GM21825 (cell line): ENCODE measurements at regions not wholly inside any gene's neighbourhood (a gene's known extent, or its start where the extent isn't known, plus 50 kb on each side); places are given as distances from the start of the nearest gene placed in this dataset.

Experiments
- ATAC-seq: cut with Tn5 transposase; IDR thresholded peaks from one replicate; pipeline ENCODE4 v1.9.1; 2021; ENCODE audit warnings: mild to moderate bottlenecking, moderate library complexity; ENCODE audit not compliant: unreplicated experiment

DNA sequence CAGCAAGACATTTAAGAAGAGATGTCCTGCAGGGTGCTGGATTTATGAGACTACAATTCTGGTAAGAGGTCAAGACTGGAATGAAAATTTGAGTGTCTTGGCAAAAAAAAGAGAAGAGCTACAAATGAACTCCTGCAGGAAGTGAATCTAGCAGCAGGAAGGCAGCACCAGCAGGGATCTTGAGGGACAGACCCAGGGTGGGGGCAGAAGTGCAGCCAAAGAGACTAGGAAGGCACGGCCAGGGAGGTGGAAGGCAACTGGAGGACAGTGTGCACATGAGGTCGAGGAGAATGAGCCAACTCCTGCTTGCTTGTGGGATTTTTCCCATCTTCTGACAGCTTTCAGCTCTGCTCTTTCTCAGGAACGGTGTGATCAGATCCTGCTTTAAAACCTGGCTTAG lies 263.2 kb downstream of the BUD13 start:
- ATAC-seq: no peak

DNA sequence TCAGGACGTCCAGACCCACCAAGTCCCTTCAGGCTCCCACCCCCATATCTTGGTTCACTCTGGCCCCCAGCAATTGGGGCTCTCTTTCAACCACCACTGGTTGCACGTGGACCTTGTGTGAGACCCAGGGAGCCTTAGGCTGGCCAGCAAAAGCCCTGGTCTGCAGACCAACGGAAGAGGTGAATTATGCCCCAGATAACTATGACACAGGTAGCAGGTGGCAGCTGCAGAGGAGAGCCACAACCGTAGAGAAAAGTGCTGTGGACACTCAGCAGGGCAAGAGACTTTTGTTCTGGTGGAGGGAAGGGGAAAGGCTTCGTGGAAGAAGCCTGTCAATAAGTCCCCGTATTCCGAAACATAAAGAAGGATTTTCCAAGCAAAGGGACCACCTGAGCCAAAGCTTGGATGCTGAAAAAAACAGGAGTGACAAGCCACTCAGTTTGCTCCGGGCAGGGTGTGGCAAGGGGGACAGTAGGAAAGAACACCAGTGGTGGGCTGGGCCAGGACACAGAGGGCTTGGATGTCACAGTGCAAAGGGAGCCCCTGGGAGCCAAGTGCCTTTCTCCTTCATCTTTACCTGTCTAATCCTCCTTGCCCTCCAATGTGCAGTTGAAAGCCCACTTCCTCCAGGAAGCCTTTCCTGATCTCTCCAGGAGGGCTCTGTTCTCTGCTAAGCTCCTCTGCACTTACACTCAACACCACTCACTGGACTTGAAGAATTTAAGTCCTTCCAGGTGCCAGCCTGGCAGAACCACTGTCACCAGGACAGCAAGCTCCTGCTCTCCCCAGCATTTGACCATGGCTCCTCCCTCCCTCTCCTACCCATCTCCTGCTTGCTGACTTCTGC lies 264.7 kb downstream of the BUD13 start:
- no peak for ATAC-seq

DNA sequence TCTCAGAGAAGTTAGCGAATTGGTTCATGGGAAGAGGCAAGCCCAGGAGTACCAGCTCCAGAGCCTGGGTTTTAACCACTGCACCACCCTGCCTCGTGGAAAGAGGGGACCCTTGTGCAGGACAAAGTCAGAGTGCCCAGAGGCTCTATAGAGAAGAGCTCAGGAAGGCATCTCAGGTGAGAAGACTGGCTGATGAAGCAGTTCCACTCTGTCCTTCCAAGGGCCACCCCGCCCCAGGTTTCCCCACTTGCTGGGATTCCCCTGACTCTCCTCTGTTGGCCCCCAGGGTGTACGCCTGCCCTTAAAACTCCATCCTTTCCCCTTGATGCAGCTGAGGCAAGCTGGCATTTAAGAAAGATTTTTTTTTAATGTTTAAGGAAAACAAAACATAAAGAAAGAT lies 265.8 kb downstream of the BUD13 start:
- no peak for ATAC-seq

DNA sequence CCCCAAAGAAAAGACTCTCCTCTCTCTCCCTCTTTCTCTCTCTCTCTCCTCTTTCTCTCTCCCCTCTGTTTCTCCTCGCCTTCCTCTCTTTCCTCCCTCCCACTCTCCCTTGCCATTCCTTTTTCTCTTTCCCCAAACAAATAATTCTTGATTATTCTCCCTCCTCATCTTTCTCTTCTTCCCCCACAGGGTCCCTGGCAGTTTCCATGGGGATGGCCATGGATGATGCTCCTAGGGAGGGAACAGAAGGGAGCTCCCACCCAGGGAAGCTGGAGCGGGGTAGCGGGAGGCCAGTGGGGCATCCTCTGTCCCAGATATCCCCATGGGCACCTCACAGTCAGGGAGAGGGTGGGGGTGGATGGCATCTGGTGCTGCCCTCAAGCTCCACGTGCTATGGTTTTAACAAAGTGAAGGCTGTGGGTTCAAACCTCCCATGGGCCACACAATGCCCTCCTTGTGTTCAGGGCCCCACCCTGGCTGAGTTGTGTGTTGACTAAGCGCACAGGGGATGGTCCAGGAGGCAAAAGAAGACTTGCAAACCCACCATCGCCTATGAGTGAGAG lies 266.4 kb downstream of the BUD13 start:
- no peak for ATAC-seq

DNA sequence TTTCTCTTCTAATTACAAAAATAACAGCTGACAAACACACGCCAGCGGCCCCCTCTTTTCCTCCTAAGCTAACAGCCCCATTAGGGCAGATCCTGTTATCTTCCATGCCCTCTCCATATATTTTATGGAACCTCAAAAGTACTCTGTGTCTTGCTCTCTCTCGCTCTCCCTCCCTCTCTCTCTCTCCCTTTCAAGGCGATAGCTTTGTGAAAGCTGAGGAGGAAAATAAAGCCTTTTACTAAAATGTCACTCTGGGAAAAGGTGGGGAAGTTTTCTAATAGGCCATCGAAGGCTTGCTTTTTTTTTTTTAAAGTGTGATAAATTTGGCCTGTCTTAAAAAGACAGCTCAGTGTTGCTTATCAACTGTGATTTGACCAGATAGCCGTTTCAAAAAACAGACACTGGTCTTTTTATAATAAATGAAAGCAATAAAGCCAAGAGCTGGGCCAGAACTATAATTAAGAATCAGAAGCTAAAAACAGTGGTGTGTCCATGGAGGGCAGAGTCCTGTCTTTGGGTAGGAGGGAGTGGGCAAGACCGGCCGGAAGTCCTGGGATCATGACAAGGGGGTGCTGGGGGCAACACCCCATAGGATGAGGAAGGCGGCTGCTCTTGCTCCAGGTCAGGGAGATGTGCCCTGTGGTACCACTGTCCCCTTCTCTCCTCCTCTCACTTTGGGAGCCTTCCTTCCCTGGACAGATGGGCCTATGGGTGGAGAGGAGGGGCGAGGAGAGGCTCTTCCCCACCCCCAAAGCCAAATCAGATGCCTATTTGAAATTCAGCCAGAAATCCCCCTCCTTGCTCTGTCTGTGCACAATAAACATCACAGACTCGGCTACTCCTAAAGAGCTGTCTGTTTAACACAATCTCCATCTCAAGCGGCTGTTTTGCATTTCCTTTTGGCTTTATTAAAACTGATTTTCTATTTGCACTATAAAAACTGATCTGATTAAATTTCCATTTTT lies 267.2 kb downstream of the BUD13 start:
- ATAC-seq: no peak

DNA sequence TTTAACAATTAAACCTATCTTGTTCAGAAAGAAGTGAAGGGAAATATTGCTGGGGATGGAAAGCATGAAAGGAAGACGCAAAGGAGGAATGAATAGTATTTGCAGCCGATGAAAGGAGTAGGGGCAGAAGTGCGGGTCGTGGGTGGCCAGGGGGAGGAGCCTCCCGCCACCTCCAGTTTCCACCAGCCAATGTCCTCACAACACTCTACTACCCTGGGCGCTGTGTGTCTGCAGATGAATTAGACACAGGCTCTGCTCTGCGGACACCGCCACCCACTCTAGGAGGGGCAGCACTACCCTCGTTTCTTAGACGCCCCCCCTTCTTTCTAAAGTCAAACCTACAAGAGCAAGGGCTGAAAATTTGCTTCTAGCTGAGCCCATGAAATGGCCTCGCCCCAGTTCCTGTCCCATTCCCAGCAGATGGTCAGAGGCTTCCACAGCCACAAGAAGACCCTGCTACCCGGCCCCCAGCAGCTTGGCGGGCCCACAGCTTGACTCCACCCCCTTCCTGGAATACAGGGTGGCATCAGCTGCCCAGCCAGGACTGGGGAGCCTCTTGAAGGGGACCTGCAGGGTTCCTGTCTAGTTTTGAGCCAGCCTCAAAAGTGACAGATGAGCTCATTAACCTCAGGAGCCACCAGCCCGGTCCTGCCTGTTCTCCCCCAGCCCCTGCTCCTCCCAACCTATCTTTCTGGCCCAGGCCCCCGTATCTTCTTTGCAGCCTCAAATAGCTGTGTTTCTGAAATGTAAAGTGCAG lies 268.1 kb downstream of the BUD13 start:
- no peak for ATAC-seq

DNA sequence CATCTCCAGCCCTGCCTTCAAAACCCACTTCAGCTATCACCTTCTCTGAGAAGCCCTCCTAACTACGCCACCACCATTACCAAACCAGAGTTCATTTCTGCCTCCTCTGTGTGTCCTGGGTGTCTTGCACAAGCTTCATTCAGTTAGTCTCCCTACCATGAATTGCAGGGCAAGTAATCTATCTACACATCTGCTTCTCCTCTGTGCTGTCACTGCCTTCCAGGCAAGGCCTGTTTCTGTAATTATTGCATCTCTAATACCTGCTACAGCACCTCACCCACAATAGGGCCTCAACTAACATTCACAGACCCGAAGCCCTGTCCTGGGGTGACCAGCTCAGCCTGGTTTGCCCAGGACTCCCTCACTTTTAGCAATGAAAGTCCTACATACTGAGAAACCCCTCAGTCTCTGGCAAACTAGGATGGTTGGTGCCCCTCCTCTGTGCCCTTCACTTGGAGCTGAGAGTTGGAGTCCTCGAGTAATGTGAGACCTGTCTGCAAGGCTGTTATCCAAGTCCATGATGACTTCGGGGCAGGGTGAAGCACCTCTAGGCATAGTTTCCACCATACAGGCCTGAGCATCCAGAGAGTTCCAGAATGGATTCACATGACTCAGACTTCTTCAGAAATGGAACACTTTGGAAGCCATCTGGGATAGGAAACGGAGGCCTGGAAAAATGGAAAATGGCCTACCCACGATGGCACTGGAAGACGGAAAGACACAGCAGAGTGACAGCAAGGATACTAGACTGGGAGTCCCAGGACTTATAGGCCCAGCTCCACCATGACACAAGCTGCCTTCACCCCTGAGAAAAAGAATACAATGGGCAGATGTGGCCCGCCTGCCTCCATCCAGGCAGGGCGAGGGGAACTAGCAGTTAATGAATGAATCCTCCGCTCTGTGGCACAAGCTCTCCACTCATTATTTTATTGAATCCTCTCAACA lies 269.3 kb downstream of the BUD13 start:
- no peak for ATAC-seq

DNA sequence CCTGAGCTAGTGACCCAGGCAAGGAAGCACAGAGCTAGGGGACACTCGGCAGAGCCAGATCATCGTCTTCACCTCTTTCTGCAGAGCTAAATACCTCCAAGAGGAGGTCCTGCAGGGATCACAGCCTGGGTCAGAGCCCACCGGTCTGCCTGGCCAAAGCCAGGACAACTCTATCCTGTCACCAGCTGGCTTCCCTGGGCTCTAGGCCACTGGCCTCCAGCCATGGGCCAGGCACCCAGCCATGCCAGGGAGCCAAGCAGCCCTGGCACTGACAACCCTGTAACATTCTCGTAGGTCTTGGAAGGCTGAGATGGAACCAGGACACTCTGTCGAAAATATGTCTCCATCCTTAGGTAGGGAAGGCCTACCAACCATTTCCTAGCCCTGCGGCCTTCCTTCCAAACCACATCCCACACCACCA lies 270.1 kb downstream of the BUD13 start:
- ATAC-seq: no peak

DNA sequence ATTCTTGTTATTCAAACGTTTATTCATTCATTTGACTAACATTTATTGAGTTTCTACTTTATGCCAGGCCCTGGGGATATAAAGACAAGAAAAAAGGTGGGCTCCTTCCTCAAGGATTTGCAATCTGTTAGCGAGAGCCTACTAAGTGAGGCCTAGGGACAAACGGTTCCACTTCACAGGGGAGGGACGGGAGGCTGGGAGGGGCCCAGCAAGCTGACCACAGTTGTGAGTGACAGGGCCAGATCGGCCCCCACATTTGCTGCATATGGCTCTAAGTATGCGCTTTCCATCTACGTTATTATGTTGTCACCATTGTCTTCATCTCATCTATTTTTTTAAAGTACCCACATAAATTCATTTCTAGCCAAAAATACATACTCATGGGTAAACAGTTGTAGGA lies 271.1 kb downstream of the BUD13 start:
- ATAC-seq: no peak

DNA sequence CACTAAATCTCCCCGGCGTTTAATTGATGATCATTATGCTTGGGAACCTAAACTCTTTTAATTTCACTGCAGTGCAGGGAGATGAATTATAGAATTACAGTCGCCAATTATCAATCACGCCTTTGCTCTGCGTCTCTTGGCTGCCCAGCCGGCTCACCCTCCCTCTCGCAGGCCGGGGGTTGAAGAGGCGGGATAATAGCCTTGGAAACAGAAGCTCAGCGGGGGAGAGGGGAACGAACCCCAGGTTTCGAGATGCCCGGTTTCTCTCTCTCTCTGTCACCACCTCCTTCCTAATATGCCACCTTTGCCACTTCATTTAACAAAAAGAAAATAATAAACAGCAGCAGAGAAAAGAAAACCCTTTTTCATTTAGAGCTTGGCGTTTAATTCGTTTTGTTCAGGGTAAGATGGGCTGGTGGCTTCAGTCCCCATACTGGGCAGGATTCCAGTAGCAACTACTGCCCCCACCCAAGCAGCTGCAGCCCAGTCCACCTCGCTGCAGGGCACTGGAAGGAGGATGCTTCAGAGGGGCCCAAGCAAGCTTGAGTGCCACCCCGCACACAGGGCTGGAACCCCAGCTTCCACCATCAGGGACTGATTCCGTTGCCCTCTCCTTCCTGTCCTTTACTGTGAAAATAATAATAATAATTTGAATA lies 271.7 kb downstream of the BUD13 start:
- no peak for ATAC-seq

DNA sequence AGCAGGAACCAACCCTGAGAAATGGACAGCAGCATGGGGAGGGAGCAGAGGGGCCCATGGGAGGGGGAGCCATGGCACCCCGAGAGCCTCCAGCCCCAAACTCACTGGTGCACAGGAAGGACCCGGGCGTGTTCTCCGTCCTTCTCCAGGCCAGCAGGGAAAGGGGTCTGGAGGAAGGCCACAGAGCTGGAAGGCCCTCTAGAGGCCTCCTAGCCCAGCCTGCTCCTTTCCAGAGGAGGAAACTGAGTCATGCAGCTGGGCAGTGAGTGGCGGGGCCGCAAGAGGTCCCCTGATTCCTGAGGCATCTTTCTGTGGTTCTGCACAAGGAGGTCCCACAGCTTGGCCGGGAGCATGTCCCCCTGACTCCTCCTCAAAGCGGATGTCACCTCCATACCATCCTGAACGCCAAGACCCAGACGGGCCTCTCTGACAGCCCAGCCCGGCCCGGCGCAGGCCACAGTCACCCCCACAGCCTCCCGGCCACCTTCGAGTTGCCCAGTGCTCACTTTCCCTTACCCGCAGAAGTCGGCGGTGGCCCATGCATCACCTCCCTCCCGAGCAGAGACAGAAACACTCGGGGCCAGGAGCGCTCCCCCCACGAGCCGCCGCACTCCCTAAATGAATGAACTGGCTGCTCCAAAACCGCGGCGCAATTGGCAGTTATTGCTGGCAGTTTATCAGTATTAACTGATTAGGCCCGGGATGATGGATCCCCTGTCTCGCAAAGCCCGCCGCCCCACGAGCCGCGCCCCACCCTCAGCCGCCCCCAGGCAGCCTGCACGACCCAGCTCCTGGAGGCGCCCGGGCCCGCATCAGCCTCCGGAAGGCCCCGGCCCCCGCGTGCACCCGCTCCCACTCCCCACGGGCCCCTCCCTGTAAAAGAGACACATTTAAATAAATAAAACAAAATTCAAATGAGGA lies 272.5 kb downstream of the BUD13 start:
- ATAC-seq: no peak

DNA sequence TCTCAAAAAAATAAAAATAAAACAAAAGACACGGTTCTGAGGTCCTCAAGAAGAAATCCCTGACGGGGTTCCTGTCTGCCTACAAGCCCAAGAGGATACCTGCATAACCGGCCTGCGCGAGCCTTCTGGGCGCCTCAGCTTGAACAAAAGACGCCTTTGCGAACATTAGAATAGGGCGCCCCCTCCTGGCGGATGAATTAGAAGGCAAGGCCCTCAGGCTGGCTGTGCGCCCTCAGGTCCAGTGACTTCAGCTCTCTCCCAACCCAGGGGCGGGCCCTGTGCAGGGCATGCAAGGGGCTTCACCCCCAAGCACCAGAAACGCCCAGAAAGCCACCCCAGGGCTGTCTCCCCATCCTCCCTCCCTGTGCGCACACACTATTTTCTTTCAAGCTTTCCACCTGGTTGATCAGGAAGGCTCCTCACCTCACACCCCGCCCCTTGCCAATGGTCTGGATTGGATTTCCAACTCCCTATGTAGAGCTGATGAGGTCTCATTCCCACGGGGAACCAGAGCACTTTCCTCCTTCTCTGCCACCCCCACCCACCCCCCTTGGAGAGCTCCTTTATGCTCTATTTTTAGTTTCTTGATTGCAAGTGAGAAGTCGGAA lies 273.3 kb downstream of the BUD13 start:
- no peak for ATAC-seq

DNA sequence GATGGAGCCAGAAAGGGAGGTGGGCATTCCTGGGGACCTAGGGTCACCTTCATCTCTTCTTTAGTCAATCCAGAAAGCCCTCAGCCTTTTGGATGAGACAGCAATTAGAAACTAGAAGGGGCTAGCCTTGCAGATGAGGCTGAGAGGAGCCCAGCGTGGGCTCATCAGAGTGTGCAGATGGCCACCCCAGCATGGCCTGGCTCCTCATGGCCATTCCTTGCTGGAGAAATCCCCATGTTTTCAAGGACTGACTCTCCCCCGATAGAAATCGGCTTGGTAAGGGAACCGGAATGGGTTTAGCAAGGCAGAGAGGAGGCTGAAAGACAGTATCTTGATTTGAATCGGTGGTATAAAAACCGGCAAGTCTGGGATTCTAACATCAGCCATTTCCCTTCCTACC lies 274.6 kb downstream of the BUD13 start:
- ATAC-seq: no peak

DNA sequence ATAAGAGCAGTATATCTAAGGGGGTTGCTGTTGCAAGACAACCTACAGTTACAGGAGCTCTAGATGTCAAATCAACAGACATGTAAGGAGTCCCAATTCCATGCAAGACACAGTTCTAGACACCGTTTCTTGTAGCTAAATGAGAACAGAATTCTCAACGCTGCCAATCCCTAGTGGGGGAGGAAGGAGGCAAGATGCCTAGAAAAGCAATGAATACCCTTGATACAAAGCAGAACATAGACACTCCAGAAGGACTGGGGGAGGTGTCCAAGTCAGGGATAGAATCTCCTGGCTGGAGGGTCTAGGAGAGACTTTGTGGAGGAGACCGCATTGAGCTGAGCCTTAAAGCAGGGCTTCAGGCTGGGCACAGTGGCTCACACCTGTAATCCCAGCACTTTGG lies 280.2 kb downstream of the BUD13 start:
- no peak for ATAC-seq

DNA sequence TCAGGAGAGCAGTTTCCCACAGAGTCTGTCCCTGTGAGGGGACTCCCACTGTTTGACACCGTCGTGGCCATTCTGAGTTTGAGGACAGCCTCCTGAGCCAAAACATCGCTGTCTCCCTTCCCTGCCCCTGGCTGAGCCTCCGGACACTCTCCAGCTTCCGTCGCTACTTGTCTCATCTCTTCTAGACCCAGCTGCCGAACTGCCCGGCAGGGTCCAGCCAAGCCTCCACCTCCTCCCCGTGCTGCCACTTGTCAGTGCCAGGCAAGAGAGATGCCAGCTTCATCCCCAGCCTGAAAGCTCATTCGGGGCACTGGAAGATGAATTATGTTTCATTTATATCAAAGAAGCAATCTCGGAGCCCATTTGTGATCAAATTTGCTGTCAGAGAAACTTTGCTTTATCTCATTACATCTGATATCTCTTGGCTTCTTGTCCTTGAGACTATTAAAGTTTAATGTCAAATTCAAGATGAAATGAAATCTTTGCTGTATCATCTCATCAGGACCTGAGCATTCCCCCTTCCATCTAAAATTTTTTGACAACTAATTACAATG lies 283.9 kb downstream of the BUD13 start:
- ATAC-seq: no peak

DNA sequence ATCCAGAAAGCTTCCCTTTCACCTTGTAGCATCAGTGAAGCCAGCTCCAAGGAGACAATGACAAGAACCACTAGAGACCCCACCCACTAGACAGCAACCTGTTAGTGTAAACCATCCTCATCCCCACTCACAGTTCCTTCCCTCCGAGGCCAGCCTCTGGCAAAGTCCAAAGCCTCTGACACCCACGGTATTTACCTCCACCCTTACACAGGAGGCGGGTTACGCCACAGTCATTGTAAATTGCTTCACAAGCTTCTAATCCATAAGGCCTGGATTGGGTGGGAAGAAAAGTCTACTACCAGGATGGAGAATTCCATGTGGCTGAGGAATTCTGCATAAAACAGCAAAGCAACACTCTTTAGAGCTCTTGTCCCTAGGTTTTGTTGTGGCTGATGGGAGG lies 287.4 kb downstream of the BUD13 start:
- ATAC-seq: no peak

DNA sequence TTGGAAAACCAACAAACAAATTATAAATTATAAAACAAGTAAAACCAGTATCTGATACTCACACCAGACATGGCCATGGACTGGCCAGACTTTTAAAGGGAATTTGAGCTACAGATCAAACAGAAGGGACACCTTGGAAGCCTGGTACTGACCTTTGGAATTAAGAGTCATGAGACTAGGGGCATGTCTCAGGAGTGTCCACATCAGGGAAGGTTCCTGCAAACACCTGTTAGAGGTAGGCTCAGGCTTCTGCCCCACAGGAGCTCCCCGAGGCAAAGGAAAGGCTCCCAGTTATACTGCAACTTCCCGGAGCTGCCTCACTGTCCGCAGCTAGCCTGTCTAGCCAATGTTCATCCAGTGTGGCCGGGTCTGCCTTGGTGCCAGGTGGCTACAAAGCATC lies 290.1 kb downstream of the BUD13 start:
- ATAC-seq: no peak
